ENCODE measurements at regions not wholly inside any gene's neighbourhood (a gene's known extent, or its start where the extent isn't known, plus 50 kb on each side); places are given as distances from the start of the nearest gene placed in this dataset.
A peak's percentile ranks its signal among the peaks of the same experiment; 100 is the strongest.
"Not testable (repeated sequence)": the region's sequence is repeated elsewhere in the genome, so short reads cannot be mapped to it uniquely, and the experiment has no call there.

DNA sequence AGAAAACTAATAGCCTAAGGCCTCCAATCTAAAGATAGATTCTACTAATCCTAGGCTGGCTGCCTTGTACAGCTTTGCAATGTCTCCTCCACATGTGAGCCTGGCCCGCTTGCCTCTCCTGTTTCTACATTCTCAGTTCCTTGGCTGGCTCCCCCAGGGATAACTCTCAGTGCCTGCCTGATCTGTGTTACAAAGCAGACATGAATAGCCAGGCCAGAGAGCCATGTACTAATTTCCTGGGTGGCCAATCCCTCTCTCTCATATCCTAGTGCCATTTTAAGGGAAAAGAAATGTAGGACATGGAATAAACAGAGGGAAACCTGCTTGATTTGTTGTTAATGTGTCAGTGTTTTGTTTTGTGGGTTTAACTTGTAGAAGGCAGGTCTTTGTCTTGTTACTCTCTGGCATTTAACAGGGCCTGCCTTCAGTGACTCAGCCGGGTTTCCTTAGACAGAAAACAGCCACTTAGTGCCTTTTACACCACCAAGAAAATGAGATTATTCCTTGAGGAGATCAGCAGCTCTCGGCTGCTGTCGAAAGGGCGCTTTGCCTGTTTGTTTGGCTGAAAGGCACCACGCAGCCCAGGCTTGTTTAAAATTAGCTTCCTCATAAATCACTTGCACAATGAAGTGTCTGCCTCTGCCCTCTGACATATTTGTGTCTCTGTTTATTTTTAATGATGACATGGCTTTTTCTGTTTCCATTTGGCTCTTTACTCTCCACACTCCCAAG, 702.7 kb downstream of the MAFB start:
- peak; percentile 37 for DNase-seq (ENCODE audit: low spot score)

DNA sequence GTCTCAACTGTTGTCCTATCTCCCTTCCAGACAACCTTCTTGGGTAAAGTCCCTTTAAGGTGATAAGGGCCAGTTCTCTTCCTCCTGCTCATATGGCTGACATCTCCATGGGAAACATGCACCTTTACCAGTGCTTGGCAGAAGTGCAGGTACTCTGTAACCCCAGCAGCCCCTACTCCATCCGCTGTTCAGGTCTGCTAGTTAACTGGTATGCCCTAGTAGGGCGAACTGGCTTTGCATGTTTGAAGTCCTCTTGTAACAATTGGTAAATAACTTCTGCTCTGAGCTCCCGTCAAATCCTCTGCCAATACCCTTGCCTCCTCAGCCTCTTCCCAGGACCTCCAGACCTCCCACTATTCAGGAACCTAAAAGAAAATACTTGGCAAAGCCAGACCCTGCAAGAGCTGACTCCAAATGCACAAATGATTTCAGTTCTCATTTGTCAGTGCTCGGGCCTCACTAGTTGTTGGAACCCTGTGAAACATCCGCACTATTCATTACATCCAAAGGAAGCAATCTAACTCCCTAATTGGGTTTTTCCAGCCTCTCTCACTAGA, 703.7 kb downstream of the MAFB start:
- no peak for DNase-seq (ENCODE audit: low spot score)

DNA sequence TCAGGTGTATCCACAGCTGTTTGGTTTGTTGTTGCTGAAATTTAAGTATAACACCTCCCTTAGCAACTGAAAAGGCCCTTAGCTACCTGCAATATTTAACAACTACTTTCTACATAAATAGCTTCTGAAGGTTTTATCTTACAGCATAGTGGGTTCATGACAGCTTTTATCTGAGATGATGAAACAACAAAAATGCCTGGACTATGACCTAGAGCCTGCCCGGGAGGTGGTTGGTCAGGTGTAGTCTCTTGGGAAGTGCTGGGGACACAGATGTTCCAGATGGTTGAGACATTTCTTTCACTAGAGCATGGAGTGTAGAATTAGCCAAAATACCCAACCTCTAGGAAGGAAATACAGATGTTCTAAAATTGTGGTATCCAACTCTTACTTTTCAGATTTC, 705.4 kb downstream of the MAFB start:
- no peak for DNase-seq (ENCODE audit: low spot score)

- no peak for DNase-seq (ENCODE audit: low spot score)
Observed at GRCh38 chr20:39983183-39983582, 705.9 kb downstream of the MAFB start.

DNA sequence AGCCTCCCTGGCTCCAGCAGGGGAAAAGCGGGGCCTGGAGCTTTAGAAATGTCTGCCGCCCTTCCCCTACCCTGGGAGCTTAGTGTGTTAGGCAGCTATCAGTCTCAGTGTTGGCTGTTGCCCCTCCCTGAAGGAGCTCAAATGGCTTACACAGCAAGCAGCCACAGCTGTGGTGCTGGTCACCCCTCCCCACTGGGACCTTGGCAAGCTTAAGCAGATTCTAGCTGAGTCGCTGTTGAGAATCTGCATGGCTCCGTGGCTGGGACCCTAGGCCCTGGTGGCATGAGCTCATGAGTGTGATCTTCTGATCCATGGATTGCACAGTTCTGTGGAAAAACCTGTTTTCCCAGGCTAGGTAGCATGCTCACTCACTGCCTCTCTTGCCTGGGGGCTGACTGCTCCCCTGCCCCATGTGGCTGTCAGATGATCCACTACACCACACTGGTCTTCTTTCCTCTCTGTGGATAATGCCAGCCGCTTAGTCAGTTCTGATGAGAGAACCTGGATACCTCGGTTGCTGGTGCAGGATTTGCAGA, 714.0 kb downstream of the MAFB start:
- no peak for DNase-seq (ENCODE audit: low spot score)

GRCh38 chr20:39968495-39968894, 720.5 kb downstream of the MAFB start:
- no peak for DNase-seq (ENCODE audit: low spot score)

- DNase-seq (ENCODE audit: low spot score) = no peak
Observed at GRCh38 chr20:39967806-39968205, 721.2 kb downstream of the MAFB start.

- no peak for DNase-seq (ENCODE audit: low spot score)
Observed at GRCh38 chr20:39961637-39962244, 727.3 kb downstream of the MAFB start.

DNA sequence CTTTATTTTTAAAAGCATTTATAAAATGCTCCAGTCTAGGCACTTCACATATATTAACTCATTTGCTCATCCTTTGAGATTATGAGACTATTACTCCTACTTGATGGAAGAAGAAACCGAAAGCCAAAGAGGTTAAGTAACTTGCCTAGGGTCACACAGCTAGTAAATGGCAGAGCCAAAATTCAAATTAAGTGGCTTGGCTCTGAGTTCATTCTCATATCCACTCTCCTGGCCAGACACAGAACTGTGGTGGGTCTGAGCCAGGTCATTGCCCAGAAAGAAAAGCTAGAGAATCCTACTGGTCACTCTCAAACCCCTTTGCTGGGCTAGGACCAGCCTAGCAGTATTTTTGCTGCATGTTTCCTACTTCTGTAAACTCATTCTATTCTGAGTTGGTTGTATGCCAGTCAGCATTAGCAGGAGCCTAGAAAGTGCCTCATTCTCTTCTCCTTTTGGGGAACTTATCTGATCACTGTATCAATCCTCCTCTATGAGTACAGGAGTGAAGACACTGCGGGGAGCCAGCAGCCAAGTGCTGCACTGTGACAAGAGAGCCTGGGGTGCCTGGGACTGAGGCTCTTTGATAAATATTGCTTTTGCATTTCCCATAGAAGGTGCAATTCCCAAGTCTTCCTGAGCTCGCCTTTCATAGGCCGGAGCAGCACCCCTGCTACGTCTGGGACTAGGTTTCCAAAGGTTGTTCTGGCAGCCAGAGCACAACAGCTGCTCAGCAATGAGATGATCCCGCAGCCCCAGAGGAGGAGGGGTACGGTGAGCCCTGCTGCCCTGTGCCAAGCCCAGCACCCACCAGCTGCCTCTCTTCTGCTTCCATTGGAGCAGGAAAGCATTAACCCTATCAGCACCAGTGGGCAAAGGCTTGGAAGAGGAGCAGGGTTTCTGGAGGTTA, 728.3 kb downstream of the MAFB start:
- DNase-seq (ENCODE audit: low spot score) = peak; percentile 30

DNA sequence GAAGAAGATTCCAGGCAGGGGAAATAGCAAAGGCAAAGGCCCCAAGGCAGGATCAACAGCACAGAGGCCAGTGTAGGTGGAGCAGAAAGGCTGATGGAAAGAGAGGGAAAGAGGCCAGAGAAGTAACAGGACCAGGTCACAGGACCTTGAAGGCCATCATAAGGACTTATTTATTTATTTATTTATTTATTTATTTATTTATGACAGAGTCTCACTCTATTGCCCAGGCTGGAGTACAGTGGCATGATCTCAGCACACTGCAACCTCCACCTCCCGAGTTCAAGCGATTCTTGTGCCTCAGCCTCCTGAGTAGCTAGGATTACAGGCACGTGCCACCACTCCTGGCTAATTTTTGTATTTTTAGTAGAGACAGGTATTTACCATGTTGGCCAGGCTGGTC, 731.1 kb downstream of the MAFB start:
- not testable (repeated sequence) for DNase-seq (ENCODE audit: low spot score)

GRCh38 chr20:39954621-39955020, 734.4 kb downstream of the MAFB start:
- no peak for DNase-seq (ENCODE audit: low spot score)

GRCh38 chr20:39946931-39947330, 742.1 kb downstream of the MAFB start:
- DNase-seq (ENCODE audit: low spot score) = no peak

DNA sequence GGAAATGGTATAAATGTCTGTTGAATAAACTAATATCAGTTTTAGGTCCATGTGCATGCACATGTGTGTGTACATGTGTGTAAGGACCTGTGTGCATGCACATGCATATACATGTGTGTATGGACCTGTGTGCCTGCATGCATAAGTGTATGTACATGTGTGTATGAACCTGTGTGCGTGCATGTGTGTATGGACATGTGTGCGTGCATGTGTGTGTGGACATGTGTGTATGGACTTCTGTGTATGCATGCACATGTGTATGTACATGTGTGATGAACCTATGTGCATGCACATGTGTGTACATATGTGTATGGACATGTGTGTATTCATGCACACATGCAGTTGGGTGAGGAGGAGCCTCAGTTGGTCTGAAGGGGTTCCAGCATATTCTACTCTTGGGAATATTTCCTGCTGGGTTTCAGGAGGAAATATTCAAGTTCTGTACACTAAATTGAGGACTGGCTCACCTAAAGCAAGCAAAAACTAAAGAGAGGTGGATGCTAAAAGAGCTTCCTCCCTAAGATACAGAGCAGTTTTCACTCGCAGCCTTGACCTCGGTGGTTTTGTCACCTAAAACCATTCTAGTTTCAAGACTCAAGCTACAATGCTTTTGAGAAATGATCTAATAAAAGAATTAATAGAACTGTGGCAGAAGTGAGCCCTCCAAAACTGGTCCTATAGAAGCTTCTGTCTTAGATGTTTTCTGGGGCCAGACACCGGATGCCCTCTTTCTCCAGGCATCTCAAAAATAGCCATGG, 742.8 kb downstream of the MAFB start:
- DNase-seq (ENCODE audit: low spot score) = no peak

- no peak for DNase-seq (ENCODE audit: low spot score)
Observed at GRCh38 chr20:39944861-39945260, 744.2 kb downstream of the MAFB start.

DNA sequence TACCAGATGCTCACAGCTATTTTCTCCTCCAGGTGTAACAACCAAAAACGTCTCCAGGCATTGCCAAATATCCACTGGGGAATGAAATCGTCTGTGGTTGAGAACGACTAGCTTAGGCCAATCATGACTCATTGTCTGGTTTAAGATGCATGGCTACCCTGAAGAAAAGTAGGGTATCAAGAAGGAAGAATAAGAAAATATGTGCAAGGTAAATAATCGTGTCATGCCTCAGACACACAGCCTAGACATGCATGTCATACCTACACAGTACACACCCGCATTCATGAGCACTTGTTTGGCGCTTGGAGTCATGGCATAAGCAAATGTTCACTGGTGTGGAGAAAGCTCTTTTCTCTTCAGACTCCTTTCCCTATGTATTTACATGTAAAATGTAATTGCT, 745.7 kb downstream of the MAFB start:
- no peak for DNase-seq (ENCODE audit: low spot score)

DNA sequence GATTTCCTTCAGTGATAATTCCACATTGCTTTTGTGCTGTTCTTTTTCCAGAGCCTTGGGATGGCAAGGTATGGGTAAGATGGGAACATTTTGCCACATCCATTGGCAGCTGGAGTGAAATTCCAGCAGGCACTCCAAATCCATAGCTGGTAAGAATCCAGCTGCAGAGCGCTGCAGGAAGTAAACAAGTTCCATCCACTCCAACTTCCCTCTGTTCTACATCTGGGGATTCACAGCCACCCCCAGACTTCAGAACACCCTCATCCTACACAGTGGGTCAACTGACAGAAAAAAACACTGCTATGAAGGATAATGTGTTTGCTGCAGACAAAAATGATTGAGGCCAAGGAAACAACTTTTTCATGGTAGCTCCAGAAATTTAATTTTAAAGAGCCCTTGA, 747.8 kb downstream of the MAFB start:
- DNase-seq (ENCODE audit: low spot score) = no peak

GRCh38 chr20:39939241-39939865, 749.7 kb downstream of the MAFB start:
- DNase-seq (ENCODE audit: low spot score) = no peak

- DNase-seq (ENCODE audit: low spot score) = no peak
Observed at GRCh38 chr20:39936401-39936800, 752.6 kb downstream of the MAFB start.

GRCh38 chr20:39935901-39936300, 753.1 kb downstream of the MAFB start:
- DNase-seq (ENCODE audit: low spot score) = no peak

GRCh38 chr20:39916236-39916765, 772.7 kb downstream of the MAFB start:
- DNase-seq (ENCODE audit: low spot score) = no peak

- no peak for DNase-seq (ENCODE audit: low spot score)
Observed at GRCh38 chr20:39913274-39913673, 775.8 kb downstream of the MAFB start.
